SH-SY5Y (cell line): ENCODE measurements at regions not wholly inside any gene's neighbourhood (a gene's known extent, or its start where the extent isn't known, plus 50 kb on each side); places are given as distances from the start of the nearest gene placed in this dataset.

Source experiments
- GATA2 ChIP-seq: IDR thresholded peaks from 2 replicates; pipeline ENCODE4 v1.6.1; 2011; ENCODE audit warnings: mild to moderate bottlenecking, low read depth, low read length
- GATA3 ChIP-seq: IDR thresholded peaks from 2 replicates; pipeline ENCODE4 v1.6.1; 2011; ENCODE audit warnings: low read depth, mild to moderate bottlenecking, low read length, moderate library complexity

DNA sequence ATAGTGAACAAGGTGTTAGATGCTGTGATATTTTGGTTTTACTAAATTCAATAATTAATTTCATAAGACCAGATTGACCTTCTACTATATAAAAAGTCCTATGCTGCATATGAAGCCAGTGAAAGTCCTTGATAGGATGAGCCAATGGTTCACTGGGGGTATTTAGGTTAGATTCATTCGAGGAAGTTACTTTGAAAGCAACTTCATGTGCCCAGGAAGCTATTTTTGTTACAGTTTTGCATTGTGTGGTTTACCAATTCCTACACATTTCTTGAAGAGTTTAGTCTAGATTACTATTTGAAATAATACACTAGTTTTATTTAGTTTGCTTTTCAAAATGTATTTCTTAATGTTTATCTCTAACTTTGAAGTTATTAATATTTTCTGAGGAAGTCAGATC, 58.5 kb upstream of the RMST start:
- TF ChIP-seq GATA2 (no peak), GATA3 (no peak)

- TF ChIP-seq GATA2 (no peak), GATA3 (no peak)
Measured at GRCh38 chr12:97404543-97404942, 58.1 kb upstream of the RMST start.

GRCh38 chr12:97408363-97408762, 54.2 kb upstream of the RMST start:
- TF ChIP-seq GATA3 (no peak), GATA2 (no peak)

DNA sequence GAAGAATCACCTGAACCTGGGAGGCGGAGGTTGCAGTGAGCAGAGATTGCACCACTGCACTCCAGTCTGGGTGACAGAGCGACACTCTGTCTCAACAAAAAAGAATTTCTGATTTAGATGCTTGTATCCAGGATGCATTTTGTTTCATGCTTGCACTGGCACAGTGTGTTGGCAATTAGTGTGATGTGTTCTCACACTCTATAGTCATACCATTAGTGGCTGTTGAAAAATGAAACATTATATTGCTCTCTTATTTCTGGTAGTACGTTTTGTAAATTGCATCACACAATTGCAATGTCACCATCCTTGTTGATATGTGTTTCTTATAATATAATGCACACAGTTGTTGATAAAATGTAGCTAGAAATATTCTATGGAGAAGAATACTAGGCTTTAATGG, 51.3 kb upstream of the RMST start:
- TF ChIP-seq GATA2 (no peak), GATA3 (no peak)
